ENCODE measurements at regions not wholly inside any gene's neighbourhood (a gene's known extent, or its start where the extent isn't known, plus 50 kb on each side); places are given as distances from the start of the nearest gene placed in this dataset.
A peak's percentile ranks its signal among the peaks of the same experiment; 100 is the strongest.

DNA sequence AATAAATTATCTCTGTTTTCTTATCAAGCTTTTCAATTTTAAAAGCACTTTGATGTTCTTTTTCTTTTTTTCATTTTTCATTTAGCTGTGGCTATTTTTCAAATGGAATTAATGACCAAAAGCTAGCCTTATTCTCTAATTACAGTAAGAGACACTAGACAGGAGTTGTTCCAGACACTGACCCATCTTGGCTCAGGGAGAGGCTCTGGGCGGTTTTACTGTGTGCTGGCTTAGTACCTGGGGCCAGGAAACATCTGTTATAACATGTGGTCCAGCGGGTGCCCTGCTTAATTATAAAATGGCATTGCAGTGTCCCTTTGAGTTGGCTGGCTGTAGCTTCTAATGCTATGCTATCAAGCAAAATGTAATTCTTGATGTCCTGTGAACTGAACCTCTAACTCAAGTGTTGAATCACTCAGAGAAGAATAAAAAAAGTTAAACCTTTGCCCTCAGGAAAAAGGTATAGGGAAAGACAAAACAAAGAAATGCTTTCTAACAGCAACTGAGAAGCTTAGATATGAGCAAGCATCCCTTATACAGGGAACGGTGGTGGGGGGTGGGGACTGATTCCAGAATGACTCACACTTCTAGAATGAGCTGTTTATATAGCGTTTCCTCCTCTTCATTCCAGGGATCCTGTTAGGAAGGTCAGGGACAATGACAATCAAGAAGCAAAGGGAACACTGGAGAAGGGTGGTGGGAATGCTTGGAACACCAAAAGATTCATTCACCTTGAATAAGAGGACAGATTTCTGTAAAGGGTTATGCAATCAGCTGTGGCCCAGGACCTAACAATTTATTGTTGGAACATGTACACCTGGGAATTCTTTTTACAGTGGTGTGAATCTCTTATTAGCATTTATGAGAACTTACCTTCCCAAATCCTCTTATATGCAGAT is 58.7 kb upstream of the NFIB start (continued):
- TF ChIP-seq, protein P1, sequence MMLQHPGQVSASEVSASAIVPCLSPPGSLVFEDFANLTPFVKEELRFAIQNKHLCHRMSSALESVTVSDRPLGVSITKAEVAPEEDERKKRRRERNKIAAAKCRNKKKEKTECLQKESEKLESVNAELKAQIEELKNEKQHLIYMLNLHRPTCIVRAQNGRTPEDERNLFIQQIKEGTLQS (IDR thresholded peaks at IDR 0.05): peak; percentile 85
- TF ChIP-seq, protein P1 (CRISPR knock-in tag; conservative IDR thresholded peaks at IDR 0.05): no peak
- TF ChIP-seq, protein P2, sequence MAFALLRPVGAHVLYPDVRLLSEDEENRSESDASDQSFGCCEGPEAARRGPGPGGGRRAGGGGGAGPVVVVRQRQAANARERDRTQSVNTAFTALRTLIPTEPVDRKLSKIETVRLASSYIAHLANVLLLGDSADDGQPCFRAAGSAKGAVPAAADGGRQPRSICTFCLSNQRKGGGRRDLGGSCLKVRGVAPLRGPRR (CRISPR knock-in tag; IDR thresholded peaks at IDR 0.05): no peak
- TF ChIP-seq ATF1 (CRISPR knock-in tag; IDR thresholded peaks at IDR 0.05) (no peak), ATF1 (tag; IDR thresholded peaks at IDR 0.05) (no peak), CBFA2T3 (IDR thresholded peaks at IDR 0.05) (peak; percentile 36; the same call in 1 of the 2 replicates), BCOR (IDR thresholded peaks at IDR 0.05) (no peak), RUNX1 (IDR thresholded peaks at IDR 0.05; ENCODE audit: low read depth) (no peak), JUN (IDR thresholded peaks at IDR 0.05; ENCODE audit: borderline replicate concordance, low read depth, low read length) (peak; percentile 66), JUN (CRISPR knock-in tag; IDR thresholded peaks at IDR 0.05; ENCODE audit: borderline replicate concordance) (no peak), ZNF253 (CRISPR knock-in tag; conservative IDR thresholded peaks at IDR 0.05) (no peak), SLC30A9 (CRISPR knock-in tag; IDR thresholded peaks at IDR 0.05) (no peak), EP300 (IDR thresholded peaks at IDR 0.05; ENCODE audit: low read length) (peak; percentile 11; the same call in 1 of the 2 replicates), MTA1 (IDR thresholded peaks at IDR 0.05; ENCODE audit: borderline replicate concordance) (no peak), RBM34 (IDR thresholded peaks at IDR 0.05; ENCODE audit: borderline replicate concordance, insufficient read depth, low read length) (no peak), FOSL1 (tag; conservative IDR thresholded peaks at IDR 0.05) (peak; percentile 66), FOXJ2 (tag; IDR thresholded peaks at IDR 0.05) (no peak), DPF2 (IDR thresholded peaks at IDR 0.05) (peak; percentile 61), ZNF324 (CRISPR knock-in tag; IDR thresholded peaks at IDR 0.05) (no peak), TRIM24 (IDR thresholded peaks at IDR 0.05) (peak in 1 of 2 experiments; percentile 19; a peak in 1 of 4 replicates)
- TF ChIP-seq, protein P3, sequence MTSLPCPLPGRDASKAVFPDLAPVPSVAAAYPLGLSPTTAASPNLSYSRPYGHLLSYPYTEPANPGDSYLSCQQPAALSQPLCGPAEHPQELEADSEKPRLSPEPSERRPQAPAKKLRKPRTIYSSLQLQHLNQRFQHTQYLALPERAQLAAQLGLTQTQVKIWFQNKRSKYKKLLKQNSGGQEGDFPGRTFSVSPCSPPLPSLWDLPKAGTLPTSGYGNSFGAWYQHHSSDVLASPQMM (CRISPR knock-in tag; IDR thresholded peaks at IDR 0.05): no peak
- TF ChIP-seq, protein P4, sequence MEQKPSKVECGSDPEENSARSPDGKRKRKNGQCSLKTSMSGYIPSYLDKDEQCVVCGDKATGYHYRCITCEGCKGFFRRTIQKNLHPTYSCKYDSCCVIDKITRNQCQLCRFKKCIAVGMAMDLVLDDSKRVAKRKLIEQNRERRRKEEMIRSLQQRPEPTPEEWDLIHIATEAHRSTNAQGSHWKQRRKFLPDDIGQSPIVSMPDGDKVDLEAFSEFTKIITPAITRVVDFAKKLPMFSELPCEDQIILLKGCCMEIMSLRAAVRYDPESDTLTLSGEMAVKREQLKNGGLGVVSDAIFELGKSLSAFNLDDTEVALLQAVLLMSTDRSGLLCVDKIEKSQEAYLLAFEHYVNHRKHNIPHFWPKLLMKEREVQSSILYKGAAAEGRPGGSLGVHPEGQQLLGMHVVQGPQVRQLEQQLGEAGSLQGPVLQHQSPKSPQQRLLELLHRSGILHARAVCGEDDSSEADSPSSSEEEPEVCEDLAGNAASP (IDR thresholded peaks at IDR 0.05): no peak
- TF ChIP-seq, protein P5, sequence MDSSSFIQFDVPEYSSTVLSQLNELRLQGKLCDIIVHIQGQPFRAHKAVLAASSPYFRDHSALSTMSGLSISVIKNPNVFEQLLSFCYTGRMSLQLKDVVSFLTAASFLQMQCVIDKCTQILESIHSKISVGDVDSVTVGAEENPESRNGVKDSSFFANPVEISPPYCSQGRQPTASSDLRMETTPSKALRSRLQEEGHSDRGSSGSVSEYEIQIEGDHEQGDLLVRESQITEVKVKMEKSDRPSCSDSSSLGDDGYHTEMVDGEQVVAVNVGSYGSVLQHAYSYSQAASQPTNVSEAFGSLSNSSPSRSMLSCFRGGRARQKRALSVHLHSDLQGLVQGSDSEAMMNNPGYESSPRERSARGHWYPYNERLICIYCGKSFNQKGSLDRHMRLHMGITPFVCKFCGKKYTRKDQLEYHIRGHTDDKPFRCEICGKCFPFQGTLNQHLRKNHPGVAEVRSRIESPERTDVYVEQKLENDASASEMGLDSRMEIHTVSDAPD (CRISPR knock-in tag; IDR thresholded peaks at IDR 0.05): no peak

All from K562 (cell line).